Suprapubic skin (tissue), 3 donors: ENCODE measurements at regions not wholly inside any gene's neighbourhood (a gene's known extent, or its start where the extent isn't known, plus 50 kb on each side); places are given as distances from the start of the nearest gene placed in this dataset.

ENCODE experiments used
- EP300 ChIP-seq: sonication (generic); formaldehyde crosslinking; IDR thresholded peaks from one replicate; pipeline ENCODE4 v1.6.1; 2017; ENCODE audit warnings: antibody characterized with exemption
- POLR2A ChIP-seq, 2 donors: fragments of 450-650 bp; IDR thresholded peaks; one replicate each; pipeline ENCODE4 v1.6.1; 2017; ENCODE audit warnings: antibody characterized with exemption in 2 of 2, mild to moderate bottlenecking in 2 of 2, moderate library complexity in 2 of 2
- TF ChIP-seq, protein P1 (sequence below), 2 donors: fragments of 200-600 bp in 1 of 2; fragments of 450-650 bp in 1 of 2; sonication (generic) in 1 of 2; IDR thresholded peaks; one replicate each; pipeline ENCODE4 v1.5.1; 2016 to 2019; ENCODE audit warnings: antibody characterized with exemption in 2 of 2, mild to moderate bottlenecking in 1 of 2, moderate library complexity in 1 of 2

GRCh38 chr2:212721026-212721451 lies 182.4 kb upstream of the ERBB4 start:
- TF ChIP-seq, protein P1, sequence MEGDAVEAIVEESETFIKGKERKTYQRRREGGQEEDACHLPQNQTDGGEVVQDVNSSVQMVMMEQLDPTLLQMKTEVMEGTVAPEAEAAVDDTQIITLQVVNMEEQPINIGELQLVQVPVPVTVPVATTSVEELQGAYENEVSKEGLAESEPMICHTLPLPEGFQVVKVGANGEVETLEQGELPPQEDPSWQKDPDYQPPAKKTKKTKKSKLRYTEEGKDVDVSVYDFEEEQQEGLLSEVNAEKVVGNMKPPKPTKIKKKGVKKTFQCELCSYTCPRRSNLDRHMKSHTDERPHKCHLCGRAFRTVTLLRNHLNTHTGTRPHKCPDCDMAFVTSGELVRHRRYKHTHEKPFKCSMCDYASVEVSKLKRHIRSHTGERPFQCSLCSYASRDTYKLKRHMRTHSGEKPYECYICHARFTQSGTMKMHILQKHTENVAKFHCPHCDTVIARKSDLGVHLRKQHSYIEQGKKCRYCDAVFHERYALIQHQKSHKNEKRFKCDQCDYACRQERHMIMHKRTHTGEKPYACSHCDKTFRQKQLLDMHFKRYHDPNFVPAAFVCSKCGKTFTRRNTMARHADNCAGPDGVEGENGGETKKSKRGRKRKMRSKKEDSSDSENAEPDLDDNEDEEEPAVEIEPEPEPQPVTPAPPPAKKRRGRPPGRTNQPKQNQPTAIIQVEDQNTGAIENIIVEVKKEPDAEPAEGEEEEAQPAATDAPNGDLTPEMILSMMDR (IDR thresholded peaks at IDR 0.05): no peak
- TF ChIP-seq POLR2A (IDR thresholded peaks at IDR 0.05) (no peak), EP300 (no peak)
